Panc1 (cell line): ENCODE measurements at regions not wholly inside any gene's neighbourhood (a gene's known extent, or its start where the extent isn't known, plus 50 kb on each side); places are given as distances from the start of the nearest gene placed in this dataset.

Source experiments
- POLR2AphosphoS5 ChIP-seq: IDR thresholded peaks from 2 replicates; pipeline ENCODE4 v1.6.1; 2012; ENCODE audit warnings: mild to moderate bottlenecking, low read depth, low read length, moderate library complexity
- TCF7L2 ChIP-seq: IDR thresholded peaks from 2 replicates; pipeline ENCODE4 v1.6.1; 2011; ENCODE audit warnings: mild to moderate bottlenecking, low read depth, low read length, inconsistent platforms
- TF ChIP-seq, protein P1 (sequence below): fragments of 450-650 bp; IDR thresholded peaks from 2 replicates; pipeline ENCODE4 v1.5.1; 2017; ENCODE audit warnings: mild to moderate bottlenecking
- TF ChIP-seq, protein P2 (sequence below), 2 experiments: IDR thresholded peaks; 2 replicates each; pipeline ENCODE4 v1.6.1; 2011 to 2012; ENCODE audit warnings: low read depth in 2 of 2, control low read depth in 1 of 2, low read length in 1 of 2, mild to moderate bottlenecking in 1 of 2, moderate library complexity in 1 of 2; ENCODE audit not compliant: insufficient read depth in 1 of 2

DNA sequence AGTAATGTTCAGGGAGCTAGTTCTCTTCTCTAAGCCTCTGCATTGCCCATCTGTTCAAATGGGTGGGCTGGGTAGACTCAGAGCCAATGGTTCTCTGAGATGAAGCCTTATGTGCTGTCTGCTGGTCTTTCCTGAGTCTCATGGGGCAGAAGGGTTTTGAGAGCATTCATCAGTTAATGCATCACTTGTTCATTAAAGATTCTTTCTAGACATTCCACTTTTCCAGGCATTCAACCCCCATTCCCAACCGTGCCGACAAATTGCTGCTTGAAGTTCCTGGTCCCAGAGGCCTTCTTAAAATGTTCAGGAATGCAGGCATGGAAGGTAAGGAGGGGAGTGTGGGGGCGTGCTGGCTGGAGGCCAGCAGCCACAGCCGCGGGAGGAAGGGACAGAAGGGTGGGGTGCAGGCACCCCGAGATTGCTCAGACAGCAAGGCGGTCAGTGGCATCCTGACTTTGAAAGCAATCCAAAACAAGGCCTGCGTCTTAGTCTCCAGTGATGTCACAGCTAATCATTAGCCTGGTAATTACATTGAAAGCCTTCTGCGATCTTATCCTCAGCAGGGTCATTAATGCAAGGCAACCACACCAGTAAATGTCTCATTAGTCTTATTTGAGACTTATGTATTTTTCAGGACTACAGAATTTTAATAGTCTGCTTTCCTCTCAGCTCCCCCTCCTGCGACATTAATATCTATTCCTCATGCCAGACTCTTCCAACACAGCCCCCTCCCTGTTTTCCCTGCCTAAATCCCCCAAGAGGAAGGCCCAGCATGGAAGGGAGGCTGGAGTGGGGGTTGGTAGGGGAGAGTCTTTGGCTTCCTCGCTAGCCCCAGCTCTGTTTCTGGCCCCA, 328.8 kb downstream of the MIAT start:
- TF ChIP-seq, protein P1, sequence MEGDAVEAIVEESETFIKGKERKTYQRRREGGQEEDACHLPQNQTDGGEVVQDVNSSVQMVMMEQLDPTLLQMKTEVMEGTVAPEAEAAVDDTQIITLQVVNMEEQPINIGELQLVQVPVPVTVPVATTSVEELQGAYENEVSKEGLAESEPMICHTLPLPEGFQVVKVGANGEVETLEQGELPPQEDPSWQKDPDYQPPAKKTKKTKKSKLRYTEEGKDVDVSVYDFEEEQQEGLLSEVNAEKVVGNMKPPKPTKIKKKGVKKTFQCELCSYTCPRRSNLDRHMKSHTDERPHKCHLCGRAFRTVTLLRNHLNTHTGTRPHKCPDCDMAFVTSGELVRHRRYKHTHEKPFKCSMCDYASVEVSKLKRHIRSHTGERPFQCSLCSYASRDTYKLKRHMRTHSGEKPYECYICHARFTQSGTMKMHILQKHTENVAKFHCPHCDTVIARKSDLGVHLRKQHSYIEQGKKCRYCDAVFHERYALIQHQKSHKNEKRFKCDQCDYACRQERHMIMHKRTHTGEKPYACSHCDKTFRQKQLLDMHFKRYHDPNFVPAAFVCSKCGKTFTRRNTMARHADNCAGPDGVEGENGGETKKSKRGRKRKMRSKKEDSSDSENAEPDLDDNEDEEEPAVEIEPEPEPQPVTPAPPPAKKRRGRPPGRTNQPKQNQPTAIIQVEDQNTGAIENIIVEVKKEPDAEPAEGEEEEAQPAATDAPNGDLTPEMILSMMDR, result no peak
- no peak for TF ChIP-seq POLR2AphosphoS5
- no peak for TF ChIP-seq TCF7L2
- TF ChIP-seq, protein P2, sequence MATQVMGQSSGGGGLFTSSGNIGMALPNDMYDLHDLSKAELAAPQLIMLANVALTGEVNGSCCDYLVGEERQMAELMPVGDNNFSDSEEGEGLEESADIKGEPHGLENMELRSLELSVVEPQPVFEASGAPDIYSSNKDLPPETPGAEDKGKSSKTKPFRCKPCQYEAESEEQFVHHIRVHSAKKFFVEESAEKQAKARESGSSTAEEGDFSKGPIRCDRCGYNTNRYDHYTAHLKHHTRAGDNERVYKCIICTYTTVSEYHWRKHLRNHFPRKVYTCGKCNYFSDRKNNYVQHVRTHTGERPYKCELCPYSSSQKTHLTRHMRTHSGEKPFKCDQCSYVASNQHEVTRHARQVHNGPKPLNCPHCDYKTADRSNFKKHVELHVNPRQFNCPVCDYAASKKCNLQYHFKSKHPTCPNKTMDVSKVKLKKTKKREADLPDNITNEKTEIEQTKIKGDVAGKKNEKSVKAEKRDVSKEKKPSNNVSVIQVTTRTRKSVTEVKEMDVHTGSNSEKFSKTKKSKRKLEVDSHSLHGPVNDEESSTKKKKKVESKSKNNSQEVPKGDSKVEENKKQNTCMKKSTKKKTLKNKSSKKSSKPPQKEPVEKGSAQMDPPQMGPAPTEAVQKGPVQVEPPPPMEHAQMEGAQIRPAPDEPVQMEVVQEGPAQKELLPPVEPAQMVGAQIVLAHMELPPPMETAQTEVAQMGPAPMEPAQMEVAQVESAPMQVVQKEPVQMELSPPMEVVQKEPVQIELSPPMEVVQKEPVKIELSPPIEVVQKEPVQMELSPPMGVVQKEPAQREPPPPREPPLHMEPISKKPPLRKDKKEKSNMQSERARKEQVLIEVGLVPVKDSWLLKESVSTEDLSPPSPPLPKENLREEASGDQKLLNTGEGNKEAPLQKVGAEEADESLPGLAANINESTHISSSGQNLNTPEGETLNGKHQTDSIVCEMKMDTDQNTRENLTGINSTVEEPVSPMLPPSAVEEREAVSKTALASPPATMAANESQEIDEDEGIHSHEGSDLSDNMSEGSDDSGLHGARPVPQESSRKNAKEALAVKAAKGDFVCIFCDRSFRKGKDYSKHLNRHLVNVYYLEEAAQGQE (IDR thresholded peaks at IDR 0.05; ENCODE audit: insufficient read depth in 1 of 2, low read depth in 2 of 2, low read length in 1 of 2), result no peak
